ENCODE measurements at regions not wholly inside any gene's neighbourhood (a gene's known extent, or its start where the extent isn't known, plus 50 kb on each side); places are given as distances from the start of the nearest gene placed in this dataset.
A peak's percentile ranks its signal among the peaks of the same experiment; 100 is the strongest.

GRCh38 chr12:97385121-97385520, 77.5 kb upstream of the RMST start:
- in situ Hi-C loops (cut with HindIII; ENCODE audit: low sequenced_read_pairs): no loop called here

GRCh38 chr12:97386133-97386581, 76.4 kb upstream of the RMST start:
- DNase-seq (ENCODE audit: low read depth): peak; percentile 91
- no peak overlapping the region for H3K4me3 ChIP-seq (ENCODE audit: low read depth, low read length)
- in situ Hi-C loops (cut with HindIII; ENCODE audit: low sequenced_read_pairs): no loop called here
- no peak for TF ChIP-seq CTCF (IDR thresholded peaks at IDR 0.05; ENCODE audit: low read depth, low read length, missing control alignments)

More at GRCh38 chr12:97385121-97385520, 77.5 kb upstream of the RMST start:
- no peak for DNase-seq (ENCODE audit: low read depth)
- no peak overlapping the region for H3K4me3 ChIP-seq (ENCODE audit: low read depth, low read length)
- TF ChIP-seq CTCF (IDR thresholded peaks at IDR 0.05; ENCODE audit: low read depth, low read length, missing control alignments): no peak

DNA sequence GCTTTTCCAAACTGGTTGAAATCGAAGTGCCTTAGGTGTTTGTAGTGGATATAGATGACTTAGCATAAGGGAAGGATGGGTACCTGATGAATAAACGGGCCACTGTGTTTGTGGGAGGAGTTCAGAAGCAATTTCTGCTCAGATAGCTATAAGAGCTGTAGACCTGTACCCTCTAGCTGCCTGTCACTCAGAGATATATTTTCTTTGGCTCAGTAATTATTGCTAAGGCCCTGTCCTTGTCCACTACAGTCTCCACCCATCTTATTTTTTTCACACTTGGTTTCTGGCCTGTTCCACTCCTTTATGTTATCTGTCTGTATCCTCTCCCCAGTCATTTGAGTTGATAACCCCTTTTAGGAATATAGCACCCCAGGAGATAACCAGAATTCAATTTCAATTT, 74.8 kb upstream of the RMST start:
- TF ChIP-seq CTCF (IDR thresholded peaks at IDR 0.05; ENCODE audit: low read depth, low read length, missing control alignments): no peak
- no peak for DNase-seq (ENCODE audit: low read depth)
- no peak overlapping the region for H3K4me3 ChIP-seq (ENCODE audit: low read depth, low read length)
- in situ Hi-C loops (cut with HindIII; ENCODE audit: low sequenced_read_pairs): no loop called here

- in situ Hi-C loops (cut with HindIII; ENCODE audit: low sequenced_read_pairs): no loop called here
- DNase-seq (ENCODE audit: low read depth): no peak
- no peak overlapping the region for H3K4me3 ChIP-seq (ENCODE audit: low read depth, low read length)
- no peak for TF ChIP-seq CTCF (IDR thresholded peaks at IDR 0.05; ENCODE audit: low read depth, low read length, missing control alignments)
Measured at GRCh38 chr12:97394657-97395056, 67.9 kb upstream of the RMST start.

DNA sequence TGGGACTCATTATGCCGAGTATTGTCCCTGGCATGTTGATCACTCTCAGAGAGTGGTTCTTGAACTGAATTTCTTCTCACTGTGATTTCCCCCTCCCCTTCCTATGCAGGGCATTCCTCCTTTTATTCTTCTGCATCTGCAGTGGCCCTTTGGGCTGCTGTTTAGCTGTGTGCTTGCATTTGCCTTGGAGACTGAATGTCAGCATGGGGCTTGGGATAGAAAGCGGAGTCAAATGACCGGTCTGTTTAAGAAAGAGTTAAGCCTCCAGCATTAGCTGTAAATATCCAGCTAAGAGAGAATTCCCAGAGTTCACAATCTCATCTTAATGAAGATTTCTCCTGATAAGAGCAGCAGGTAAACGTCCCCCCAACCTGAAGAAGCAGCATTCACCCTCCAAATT, 65.6 kb upstream of the RMST start:
- no peak for DNase-seq (ENCODE audit: low read depth)
- in situ Hi-C loops (cut with HindIII; ENCODE audit: low sequenced_read_pairs): no loop called here
- TF ChIP-seq CTCF (IDR thresholded peaks at IDR 0.05; ENCODE audit: low read depth, low read length, missing control alignments): no peak
- H3K4me3 ChIP-seq (ENCODE audit: low read depth, low read length): no peak overlapping the region

DNA sequence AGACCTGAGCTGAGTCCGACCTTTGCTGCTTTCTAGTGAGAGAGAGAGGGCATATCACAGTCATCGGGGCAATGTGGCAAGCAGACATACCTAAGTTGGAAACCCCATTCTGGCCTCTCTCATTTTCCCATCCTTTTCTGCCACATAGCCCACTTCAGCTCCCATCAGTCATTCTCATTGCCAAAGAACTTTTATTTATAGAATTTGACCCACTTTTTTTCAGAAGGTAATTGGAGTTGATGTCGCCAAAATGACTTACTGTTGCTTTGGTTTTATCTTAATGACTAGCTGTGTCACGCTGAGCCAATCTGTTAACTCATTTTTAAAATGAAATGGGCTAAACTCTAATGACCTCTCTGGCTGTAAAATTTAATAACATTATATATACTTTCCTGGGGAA, 63.9 kb upstream of the RMST start:
- H3K4me3 ChIP-seq (ENCODE audit: low read depth, low read length): no peak overlapping the region
- in situ Hi-C loops (cut with HindIII; ENCODE audit: low sequenced_read_pairs): no loop called here
- no peak for TF ChIP-seq CTCF (IDR thresholded peaks at IDR 0.05; ENCODE audit: low read depth, low read length, missing control alignments)
- DNase-seq (ENCODE audit: low read depth): no peak

DNA sequence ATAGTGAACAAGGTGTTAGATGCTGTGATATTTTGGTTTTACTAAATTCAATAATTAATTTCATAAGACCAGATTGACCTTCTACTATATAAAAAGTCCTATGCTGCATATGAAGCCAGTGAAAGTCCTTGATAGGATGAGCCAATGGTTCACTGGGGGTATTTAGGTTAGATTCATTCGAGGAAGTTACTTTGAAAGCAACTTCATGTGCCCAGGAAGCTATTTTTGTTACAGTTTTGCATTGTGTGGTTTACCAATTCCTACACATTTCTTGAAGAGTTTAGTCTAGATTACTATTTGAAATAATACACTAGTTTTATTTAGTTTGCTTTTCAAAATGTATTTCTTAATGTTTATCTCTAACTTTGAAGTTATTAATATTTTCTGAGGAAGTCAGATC, 58.5 kb upstream of the RMST start:
- in situ Hi-C loops (cut with HindIII; ENCODE audit: low sequenced_read_pairs): no loop called here
- no peak overlapping the region for H3K4me3 ChIP-seq (ENCODE audit: low read depth, low read length)
- no peak for DNase-seq (ENCODE audit: low read depth)
- no peak for TF ChIP-seq CTCF (IDR thresholded peaks at IDR 0.05; ENCODE audit: low read depth, low read length, missing control alignments)

Measured in astrocyte of the cerebellum (primary cell).